ENCODE measurements at regions not wholly inside any gene's neighbourhood (a gene's known extent, or its start where the extent isn't known, plus 50 kb on each side); places are given as distances from the start of the nearest gene placed in this dataset.
A peak's percentile ranks its signal among the peaks of the same experiment; 100 is the strongest.

DNA sequence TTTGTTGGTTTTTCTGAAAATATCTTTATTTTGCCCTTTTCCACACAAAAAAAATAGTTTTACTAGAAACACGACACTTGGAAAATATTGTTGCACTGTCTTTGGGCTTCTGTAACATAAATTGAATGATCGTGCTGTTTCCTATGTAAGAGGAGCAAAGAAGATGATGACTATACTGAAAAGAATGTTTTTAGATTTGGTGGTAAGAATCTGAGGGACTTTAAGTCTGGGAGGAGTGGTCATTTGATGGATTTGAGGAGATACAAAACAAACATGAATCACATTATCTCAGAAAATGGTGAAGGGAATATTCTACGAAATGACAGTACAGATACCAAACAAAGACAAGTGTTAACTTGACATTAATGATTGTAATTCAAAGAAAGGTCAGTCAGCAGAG, 328.8 kb downstream of the ADAM29 start:
- no peak overlapping the region for H3K27ac ChIP-seq (ENCODE audit: low read depth, low read length, poor library complexity, severe bottlenecking)
- CTCF ChIA-PET = no interaction called here
- no peak for DNase-seq (ENCODE audit: low spot score)

DNA sequence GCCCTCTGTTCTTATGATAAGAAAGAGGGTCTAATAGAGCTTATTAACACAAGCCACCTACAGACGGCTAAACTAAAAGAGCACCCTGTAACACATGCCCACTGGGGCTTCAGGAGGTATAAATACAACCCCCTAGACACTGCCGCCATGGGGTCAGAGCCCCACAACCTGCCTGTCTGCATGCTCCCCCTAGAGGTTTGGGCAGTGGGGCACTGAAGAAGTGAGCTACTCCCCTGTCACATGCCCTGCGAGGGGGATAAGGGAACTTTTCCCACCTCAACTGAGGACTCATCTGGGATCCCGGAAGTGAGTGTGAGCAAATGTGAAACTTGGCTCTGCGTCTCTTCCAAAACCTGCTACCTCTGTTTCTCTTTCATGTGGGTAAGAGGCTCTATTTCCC, 334.5 kb downstream of the ADAM29 start:
- DNase-seq (ENCODE audit: low spot score) = no peak
- BruUV-seq (replicated peaks) = no TSS peak

More for the DNA sequence above, 328.8 kb downstream of the ADAM29 start:
- Histone ChIP-seq H3K4me1 (ENCODE audit: insufficient read depth, low read length, poor library complexity, severe bottlenecking) (no peaks in the 10 kb centered on the region), H3K27me3 (replicated peaks; ENCODE audit: insufficient read depth, low read depth, low read length, poor library complexity) (no peaks in the 10 kb centered on the region), H3K4me3 (ENCODE audit: low read depth, low read length, poor library complexity, severe bottlenecking) (no peak overlapping the region), H3K36me3 (ENCODE audit: insufficient read depth, low read length, poor library complexity, severe bottlenecking) (no peaks in the 10 kb centered on the region), H3K9me3 (ENCODE audit: low read depth, low read length, poor library complexity, severe bottlenecking) (no peaks in the 10 kb centered on the region)
- POLR2A ChIA-PET (ENCODE audit: low non-redundant PET) = no interaction called here
- TF ChIP-seq EZH2 (IDR thresholded peaks at IDR 0.05; ENCODE audit: borderline replicate concordance, low read depth, low read length, poor library complexity, severe bottlenecking) = no peak
- TF ChIP-seq, protein P1, sequence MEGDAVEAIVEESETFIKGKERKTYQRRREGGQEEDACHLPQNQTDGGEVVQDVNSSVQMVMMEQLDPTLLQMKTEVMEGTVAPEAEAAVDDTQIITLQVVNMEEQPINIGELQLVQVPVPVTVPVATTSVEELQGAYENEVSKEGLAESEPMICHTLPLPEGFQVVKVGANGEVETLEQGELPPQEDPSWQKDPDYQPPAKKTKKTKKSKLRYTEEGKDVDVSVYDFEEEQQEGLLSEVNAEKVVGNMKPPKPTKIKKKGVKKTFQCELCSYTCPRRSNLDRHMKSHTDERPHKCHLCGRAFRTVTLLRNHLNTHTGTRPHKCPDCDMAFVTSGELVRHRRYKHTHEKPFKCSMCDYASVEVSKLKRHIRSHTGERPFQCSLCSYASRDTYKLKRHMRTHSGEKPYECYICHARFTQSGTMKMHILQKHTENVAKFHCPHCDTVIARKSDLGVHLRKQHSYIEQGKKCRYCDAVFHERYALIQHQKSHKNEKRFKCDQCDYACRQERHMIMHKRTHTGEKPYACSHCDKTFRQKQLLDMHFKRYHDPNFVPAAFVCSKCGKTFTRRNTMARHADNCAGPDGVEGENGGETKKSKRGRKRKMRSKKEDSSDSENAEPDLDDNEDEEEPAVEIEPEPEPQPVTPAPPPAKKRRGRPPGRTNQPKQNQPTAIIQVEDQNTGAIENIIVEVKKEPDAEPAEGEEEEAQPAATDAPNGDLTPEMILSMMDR (conservative IDR thresholded peaks at IDR 0.05; ENCODE audit: low read depth, low read length) = no peak
- intact Hi-C loops (cut with micrococcal nuclease; ENCODE audit: unreplicated experiment) = no loop called here
- no TSS peak for BruUV-seq (replicated peaks)

DNA sequence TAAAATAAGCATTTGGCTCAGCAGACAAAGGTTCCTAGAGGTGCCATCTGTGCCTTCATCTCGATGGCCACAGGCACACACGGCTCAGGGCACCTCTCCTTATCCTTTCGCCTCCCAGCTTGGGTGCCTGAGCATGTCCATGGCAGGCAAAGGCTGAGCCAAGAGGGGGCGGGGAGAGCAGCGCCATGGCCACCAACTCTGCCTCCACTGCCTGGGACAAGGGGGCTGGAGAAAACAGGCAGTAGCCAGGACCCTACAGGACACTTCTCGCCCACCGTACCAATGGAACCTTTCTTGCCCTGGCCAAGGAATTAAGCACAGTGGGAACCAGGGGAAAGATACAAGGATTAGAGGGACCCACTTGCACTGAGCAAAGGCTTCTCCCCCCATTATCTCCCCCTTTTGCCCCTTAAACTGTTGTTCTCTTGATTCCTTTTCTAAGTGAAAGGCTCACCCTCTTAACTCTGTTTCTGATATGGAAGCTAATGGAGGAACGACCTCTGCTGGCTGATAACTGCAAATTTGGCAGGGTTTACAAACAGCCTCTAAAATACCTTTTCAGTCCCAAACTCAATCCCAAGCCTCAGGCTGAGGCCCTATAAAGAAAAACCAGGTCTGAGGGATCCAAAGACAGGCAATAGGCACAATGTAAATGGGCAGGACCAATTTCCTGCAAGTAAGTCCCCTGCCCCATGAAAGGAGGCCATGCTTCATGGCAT, 335.2 kb downstream of the ADAM29 start:
- no peak for TF ChIP-seq EZH2 (IDR thresholded peaks at IDR 0.05; ENCODE audit: borderline replicate concordance, low read depth, low read length, poor library complexity, severe bottlenecking)
- TF ChIP-seq, protein P1 (conservative IDR thresholded peaks at IDR 0.05; ENCODE audit: low read depth, low read length) = peak; percentile 59
- BruUV-seq (replicated peaks) = no TSS peak
- no peak overlapping the region for H3K27ac ChIP-seq (ENCODE audit: low read depth, low read length, poor library complexity, severe bottlenecking)
- intact Hi-C loops (cut with micrococcal nuclease; ENCODE audit: unreplicated experiment) = loop anchor here (2.0 to 5.0 kb wide), 3 partner anchors 381 to 886 kb away; no protein-coding TSS in a partner anchor
- POLR2A ChIA-PET (ENCODE audit: low non-redundant PET) = interaction anchor here (0.6 kb wide), 1 partner anchor 356 kb away, joined by 3 read pairs; no protein-coding TSS in a partner anchor
- H3K4me1 ChIP-seq (ENCODE audit: insufficient read depth, low read length, poor library complexity, severe bottlenecking) = no peaks in the 10 kb centered on the region
- H3K27me3 ChIP-seq (replicated peaks; ENCODE audit: insufficient read depth, low read depth, low read length, poor library complexity) = no peaks in the 10 kb centered on the region
- DNase-seq (ENCODE audit: low spot score) = peak; percentile 21
- no peaks in the 10 kb centered on the region for H3K36me3 ChIP-seq (ENCODE audit: insufficient read depth, low read length, poor library complexity, severe bottlenecking)
- H3K4me3 ChIP-seq (ENCODE audit: low read depth, low read length, poor library complexity, severe bottlenecking) = no peak overlapping the region
- no peaks in the 10 kb centered on the region for H3K9me3 ChIP-seq (ENCODE audit: low read depth, low read length, poor library complexity, severe bottlenecking)
- CTCF ChIA-PET = interaction anchor here (1.3 kb wide), 1 partner anchor 490 kb away, joined by 6 read pairs; no protein-coding TSS in a partner anchor

More for the DNA sequence above, 334.5 kb downstream of the ADAM29 start:
- no peaks in the 10 kb centered on the region for H3K27me3 ChIP-seq (replicated peaks; ENCODE audit: insufficient read depth, low read depth, low read length, poor library complexity)
- intact Hi-C loops (cut with micrococcal nuclease; ENCODE audit: unreplicated experiment) = loop anchor here (2.0 to 5.0 kb wide), 3 partner anchors 380 to 885 kb away; no protein-coding TSS in a partner anchor
- CTCF ChIA-PET = no interaction called here
- POLR2A ChIA-PET (ENCODE audit: low non-redundant PET) = interaction anchor here (0.6 kb wide), 1 partner anchor 357 kb away, joined by 3 read pairs; no protein-coding TSS in a partner anchor
- H3K27ac ChIP-seq (ENCODE audit: low read depth, low read length, poor library complexity, severe bottlenecking) = no peak overlapping the region
- H3K9me3 ChIP-seq (ENCODE audit: low read depth, low read length, poor library complexity, severe bottlenecking) = no peaks in the 10 kb centered on the region
- H3K36me3 ChIP-seq (ENCODE audit: insufficient read depth, low read length, poor library complexity, severe bottlenecking) = no peaks in the 10 kb centered on the region
- TF ChIP-seq, protein P1 (conservative IDR thresholded peaks at IDR 0.05; ENCODE audit: low read depth, low read length) = 0 out of 2 replicates have a peak, but pooled peaks have one; percentile 12
- TF ChIP-seq EZH2 (IDR thresholded peaks at IDR 0.05; ENCODE audit: borderline replicate concordance, low read depth, low read length, poor library complexity, severe bottlenecking) = no peak
- H3K4me3 ChIP-seq (ENCODE audit: low read depth, low read length, poor library complexity, severe bottlenecking) = no peak overlapping the region
- no peaks in the 10 kb centered on the region for H3K4me1 ChIP-seq (ENCODE audit: insufficient read depth, low read length, poor library complexity, severe bottlenecking)
